ENCODE measurements at regions not wholly inside any gene's neighbourhood (a gene's known extent, or its start where the extent isn't known, plus 50 kb on each side); places are given as distances from the start of the nearest gene placed in this dataset.

DNA sequence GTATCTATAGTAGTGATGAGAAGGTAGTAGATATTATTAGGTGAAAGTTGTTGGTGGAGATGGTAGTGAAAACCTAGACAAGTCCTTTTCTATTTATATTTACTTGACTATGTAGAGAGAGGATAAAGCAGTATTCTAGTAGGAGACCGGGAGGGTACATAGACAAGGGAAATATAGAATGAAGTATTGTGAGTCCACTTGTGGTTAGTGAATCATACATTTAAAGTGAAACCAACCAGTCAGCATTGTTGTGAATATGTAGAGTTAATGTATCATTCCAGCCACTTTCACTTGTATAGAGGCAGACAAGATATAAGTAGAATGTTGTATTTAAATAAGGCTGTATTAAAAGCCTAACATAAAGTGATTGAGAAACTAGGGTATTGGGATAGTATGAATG is 1711.3 kb upstream of the ACO1 start:
- intact Hi-C loops (cut with DNase I), result no loop called here
- no peak for TF ChIP-seq POLR2A (IDR thresholded peaks at IDR 0.05)
- TF ChIP-seq, protein P1, sequence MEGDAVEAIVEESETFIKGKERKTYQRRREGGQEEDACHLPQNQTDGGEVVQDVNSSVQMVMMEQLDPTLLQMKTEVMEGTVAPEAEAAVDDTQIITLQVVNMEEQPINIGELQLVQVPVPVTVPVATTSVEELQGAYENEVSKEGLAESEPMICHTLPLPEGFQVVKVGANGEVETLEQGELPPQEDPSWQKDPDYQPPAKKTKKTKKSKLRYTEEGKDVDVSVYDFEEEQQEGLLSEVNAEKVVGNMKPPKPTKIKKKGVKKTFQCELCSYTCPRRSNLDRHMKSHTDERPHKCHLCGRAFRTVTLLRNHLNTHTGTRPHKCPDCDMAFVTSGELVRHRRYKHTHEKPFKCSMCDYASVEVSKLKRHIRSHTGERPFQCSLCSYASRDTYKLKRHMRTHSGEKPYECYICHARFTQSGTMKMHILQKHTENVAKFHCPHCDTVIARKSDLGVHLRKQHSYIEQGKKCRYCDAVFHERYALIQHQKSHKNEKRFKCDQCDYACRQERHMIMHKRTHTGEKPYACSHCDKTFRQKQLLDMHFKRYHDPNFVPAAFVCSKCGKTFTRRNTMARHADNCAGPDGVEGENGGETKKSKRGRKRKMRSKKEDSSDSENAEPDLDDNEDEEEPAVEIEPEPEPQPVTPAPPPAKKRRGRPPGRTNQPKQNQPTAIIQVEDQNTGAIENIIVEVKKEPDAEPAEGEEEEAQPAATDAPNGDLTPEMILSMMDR (IDR thresholded peaks at IDR 0.05), result no peak
- Histone ChIP-seq H3K4me1 (no peaks in the 10 kb centered on the region), H3K9me3 (peaks cover 0 to 9% (median 0%) of the 10 kb centered on the region in 3 donors), H3K27me3 (no peaks in the 10 kb centered on the region), H3K4me3 (no peak overlapping the region), H3K36me3 (no peaks in the 10 kb centered on the region), H3K27ac (no peak overlapping the region)
- WGBS, 2 donors, result 88 to 93% methylated on average over 1 of the region's 1 CpG
- DNase-seq, result no peak

DNA sequence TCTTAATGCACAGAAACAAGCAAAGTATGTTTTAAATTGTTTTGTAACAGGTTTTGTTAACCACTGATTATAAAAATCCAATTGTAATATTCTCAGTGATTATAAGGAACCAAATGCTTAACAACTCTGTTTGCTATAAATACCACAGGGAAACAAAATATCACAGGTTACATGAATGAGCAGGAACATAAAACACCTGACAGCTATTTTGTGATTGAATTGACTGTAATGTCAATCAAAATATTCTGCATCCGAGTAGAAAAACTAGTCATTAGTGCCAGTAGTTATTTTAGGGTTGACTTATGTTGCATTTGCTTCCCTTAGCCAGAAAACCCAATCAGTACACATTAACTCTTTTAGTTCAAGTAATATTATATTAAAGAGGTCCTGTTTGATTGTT is 1707.8 kb upstream of the ACO1 start:
- Histone ChIP-seq H3K4me3 (no peak overlapping the region), H3K9me3 (peaks cover 0 to 3% (median 0%) of the 10 kb centered on the region in 3 donors), H3K27me3 (no peaks in the 10 kb centered on the region), H3K36me3 (no peaks in the 10 kb centered on the region), H3K4me1 (no peaks in the 10 kb centered on the region), H3K27ac (no peak overlapping the region)
- TF ChIP-seq, protein P1 (IDR thresholded peaks at IDR 0.05), result no peak
- no peak for TF ChIP-seq POLR2A (IDR thresholded peaks at IDR 0.05)
- WGBS, 2 donors, result 33 to 52% methylated on average over 1 of the region's 1 CpG
- intact Hi-C loops (cut with DNase I), result no loop called here
- DNase-seq, result no peak

DNA sequence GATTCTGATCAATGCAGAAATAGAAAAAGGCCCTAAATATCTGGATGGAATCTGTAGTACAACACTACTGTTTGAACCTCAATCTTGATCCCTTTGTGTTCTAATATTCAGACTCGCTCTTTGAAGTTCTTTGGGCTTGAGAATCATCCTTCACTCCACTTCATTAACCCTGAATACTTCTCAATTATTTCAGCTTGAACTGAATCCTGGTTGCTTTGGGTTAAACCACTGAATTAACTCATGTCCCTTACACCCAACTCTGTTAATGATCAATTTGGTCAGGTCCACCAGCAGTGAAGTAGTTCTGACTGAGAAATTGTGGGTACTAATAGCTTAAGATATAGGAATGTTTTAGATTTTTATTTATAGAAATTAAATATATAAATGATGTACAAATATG is 1707.2 kb upstream of the ACO1 start:
- H3K4me3 ChIP-seq, result no peak overlapping the region
- H3K27me3 ChIP-seq, result no peaks in the 10 kb centered on the region
- no peak for TF ChIP-seq POLR2A (IDR thresholded peaks at IDR 0.05)
- TF ChIP-seq, protein P1 (IDR thresholded peaks at IDR 0.05), result no peak
- H3K4me1 ChIP-seq, result no peaks in the 10 kb centered on the region
- no peaks in the 10 kb centered on the region for H3K9me3 ChIP-seq
- H3K27ac ChIP-seq, result no peak overlapping the region
- intact Hi-C loops (cut with DNase I), result no loop called here
- no peak for DNase-seq
- H3K36me3 ChIP-seq, result no peaks in the 10 kb centered on the region
- 0 to 55% methylated on average over 1 of the region's 1 CpG for WGBS, 2 donors

DNA sequence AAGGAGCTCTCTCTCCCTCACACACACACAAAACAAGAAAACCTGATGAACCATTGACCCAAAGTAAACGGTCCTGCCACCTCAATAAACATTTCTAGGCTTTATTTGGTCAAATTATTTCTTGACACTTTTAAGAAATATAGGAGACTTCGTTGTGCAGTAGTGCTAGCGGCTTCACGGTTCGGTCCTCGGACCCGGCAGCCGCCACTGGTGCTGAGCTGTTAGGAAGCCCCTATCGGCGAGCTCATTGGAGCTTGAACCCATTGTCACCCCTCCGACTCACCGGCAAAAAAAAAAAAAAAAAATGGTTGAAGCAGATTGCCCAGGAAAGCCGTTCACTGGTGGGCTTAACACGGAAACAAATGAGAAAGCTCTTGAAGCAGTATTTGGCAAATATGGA is 1695.6 kb upstream of the ACO1 start:
- intact Hi-C loops (cut with DNase I), result no loop called here
- DNase-seq, result no peak
- no peaks in the 10 kb centered on the region for H3K4me1 ChIP-seq
- TF ChIP-seq, protein P1 (IDR thresholded peaks at IDR 0.05), result no peak
- TF ChIP-seq POLR2A (IDR thresholded peaks at IDR 0.05), result no peak
- H3K27ac ChIP-seq, result no peak overlapping the region
- H3K27me3 ChIP-seq, result no peaks in the 10 kb centered on the region
- no peak overlapping the region for H3K4me3 ChIP-seq
- 79 to 84% methylated on average over 14 of the region's 14 CpGs for WGBS, 2 donors
- no peaks in the 10 kb centered on the region for H3K9me3 ChIP-seq
- no peaks in the 10 kb centered on the region for H3K36me3 ChIP-seq

DNA sequence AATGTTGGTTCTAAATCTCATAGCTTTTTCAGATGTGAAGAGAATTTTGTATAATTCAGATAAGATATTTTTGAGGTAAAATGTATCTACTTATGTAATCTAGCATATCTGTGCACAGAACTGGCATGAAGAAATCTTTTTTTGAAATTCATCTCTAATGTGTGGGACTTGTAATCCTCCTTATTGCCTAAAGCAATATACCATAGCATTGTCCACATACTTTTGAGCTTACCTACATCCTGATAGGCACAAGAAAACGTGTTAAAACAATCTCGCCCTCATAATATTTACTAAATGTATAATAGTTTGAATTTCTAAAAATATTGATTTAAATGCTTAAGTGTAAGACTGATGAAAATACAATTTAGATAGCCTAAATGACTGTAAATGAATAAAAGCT is 1686.5 kb upstream of the ACO1 start:
- no peaks in the 10 kb centered on the region for H3K9me3 ChIP-seq
- no peaks in the 10 kb centered on the region for H3K36me3 ChIP-seq
- intact Hi-C loops (cut with DNase I), result no loop called here
- DNase-seq, result no peak
- no peak overlapping the region for H3K27ac ChIP-seq
- H3K4me1 ChIP-seq, result no peaks in the 10 kb centered on the region
- 36 to 46% methylated on average over 2 of the region's 2 CpGs for WGBS, 2 donors
- TF ChIP-seq, protein P1 (IDR thresholded peaks at IDR 0.05), result no peak
- TF ChIP-seq POLR2A (IDR thresholded peaks at IDR 0.05), result no peak
- no peaks in the 10 kb centered on the region for H3K27me3 ChIP-seq
- no peak overlapping the region for H3K4me3 ChIP-seq
